Glutamatergic neuron (in vitro differentiated cells): ENCODE measurements at regions not wholly inside any gene's neighbourhood (a gene's known extent, or its start where the extent isn't known, plus 50 kb on each side); places are given as distances from the start of the nearest gene placed in this dataset.

ENCODE experiments used
- DNase-seq: peaks from one replicate; pipeline ENCODE4 v3.0.0; 2022
- H3K27ac Mint-ChIP-seq: one replicate; pipeline ENCODE4 v1.8.0; 2020; ENCODE audit warnings: mild to moderate bottlenecking, mixed read lengths, inconsistent platforms; ENCODE audit not compliant: unreplicated experiment
- H3K27me3 Mint-ChIP-seq: one replicate; pipeline ENCODE4 v1.8.0; 2020; ENCODE audit warnings: mild to moderate bottlenecking, moderate library complexity, mixed read lengths, inconsistent platforms; ENCODE audit not compliant: unreplicated experiment
- H3K36me3 Mint-ChIP-seq: one replicate; pipeline ENCODE4 v1.8.0; 2020; ENCODE audit warnings: mild to moderate bottlenecking, mixed read lengths, inconsistent platforms; ENCODE audit not compliant: unreplicated experiment
- H3K4me1 Mint-ChIP-seq: one replicate; pipeline ENCODE4 v1.8.0; 2020; ENCODE audit warnings: mild to moderate bottlenecking, low read depth, mixed read lengths, inconsistent platforms; ENCODE audit not compliant: unreplicated experiment
- H3K4me3 Mint-ChIP-seq: one replicate; pipeline ENCODE4 v1.8.0; 2020; ENCODE audit warnings: mild to moderate bottlenecking, mixed read lengths, inconsistent platforms; ENCODE audit not compliant: unreplicated experiment
- H3K9me3 Mint-ChIP-seq: one replicate; pipeline ENCODE4 v1.8.0; 2020; ENCODE audit warnings: mild to moderate bottlenecking, moderate library complexity, mixed read lengths, inconsistent platforms; ENCODE audit not compliant: unreplicated experiment
- TF ChIP-seq, protein P1 (sequence below): fragments of 200-600 bp; sonication (generic); IDR thresholded peaks from one replicate; pipeline ENCODE4 v1.5.0; 2021; ENCODE audit not compliant: partially characterized antibody, unreplicated experiment

DNA sequence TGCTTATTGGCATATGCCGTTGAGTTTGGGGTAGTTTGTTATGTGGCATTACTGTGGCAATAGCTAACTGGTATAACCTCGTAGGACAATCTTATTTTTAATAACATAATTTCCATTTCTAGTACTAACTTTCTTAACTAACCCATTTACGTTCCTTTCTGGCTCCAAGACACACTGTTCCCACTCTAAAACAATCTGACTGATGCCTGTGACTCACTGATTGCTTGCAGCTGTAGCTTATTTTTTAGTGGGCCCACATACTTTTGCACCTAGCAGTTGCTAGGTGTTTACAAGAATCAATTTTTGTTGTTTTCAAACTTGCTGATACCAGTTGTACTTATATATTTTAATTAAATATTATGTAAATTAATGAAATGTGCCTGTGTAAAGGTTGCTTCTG is 52.2 kb downstream of the FAT3 start:
- peaks cover 17% of the 10 kb centered on the region for H3K4me1 Mint-ChIP-seq
- TF ChIP-seq, protein P1, sequence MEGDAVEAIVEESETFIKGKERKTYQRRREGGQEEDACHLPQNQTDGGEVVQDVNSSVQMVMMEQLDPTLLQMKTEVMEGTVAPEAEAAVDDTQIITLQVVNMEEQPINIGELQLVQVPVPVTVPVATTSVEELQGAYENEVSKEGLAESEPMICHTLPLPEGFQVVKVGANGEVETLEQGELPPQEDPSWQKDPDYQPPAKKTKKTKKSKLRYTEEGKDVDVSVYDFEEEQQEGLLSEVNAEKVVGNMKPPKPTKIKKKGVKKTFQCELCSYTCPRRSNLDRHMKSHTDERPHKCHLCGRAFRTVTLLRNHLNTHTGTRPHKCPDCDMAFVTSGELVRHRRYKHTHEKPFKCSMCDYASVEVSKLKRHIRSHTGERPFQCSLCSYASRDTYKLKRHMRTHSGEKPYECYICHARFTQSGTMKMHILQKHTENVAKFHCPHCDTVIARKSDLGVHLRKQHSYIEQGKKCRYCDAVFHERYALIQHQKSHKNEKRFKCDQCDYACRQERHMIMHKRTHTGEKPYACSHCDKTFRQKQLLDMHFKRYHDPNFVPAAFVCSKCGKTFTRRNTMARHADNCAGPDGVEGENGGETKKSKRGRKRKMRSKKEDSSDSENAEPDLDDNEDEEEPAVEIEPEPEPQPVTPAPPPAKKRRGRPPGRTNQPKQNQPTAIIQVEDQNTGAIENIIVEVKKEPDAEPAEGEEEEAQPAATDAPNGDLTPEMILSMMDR: no peak
- H3K36me3 Mint-ChIP-seq: no peaks in the 10 kb centered on the region
- no peaks in the 10 kb centered on the region for H3K27me3 Mint-ChIP-seq
- H3K4me3 Mint-ChIP-seq: no peak overlapping the region
- no peak overlapping the region for H3K27ac Mint-ChIP-seq
- H3K9me3 Mint-ChIP-seq: no peaks in the 10 kb centered on the region
- DNase-seq: no peak

DNA sequence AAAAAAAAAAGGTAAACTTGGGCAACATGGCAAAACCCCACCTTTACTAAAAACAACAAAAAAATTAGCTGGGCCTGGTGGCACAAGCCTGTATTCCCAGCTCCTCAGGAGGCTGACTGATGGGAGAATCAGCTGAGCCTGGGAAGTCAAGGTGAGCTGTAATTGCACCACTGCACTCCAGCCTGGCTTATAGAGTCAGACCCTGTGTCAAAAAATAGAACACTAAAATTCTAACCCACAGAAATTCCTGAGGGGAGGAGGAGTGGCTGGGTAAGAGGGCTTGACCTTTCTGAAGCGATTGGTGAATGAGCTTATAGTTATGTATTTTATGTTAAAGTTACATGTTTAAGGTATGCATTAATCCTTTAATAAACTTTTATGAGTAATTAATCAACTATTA is 53.3 kb downstream of the FAT3 start:
- H3K9me3 Mint-ChIP-seq: no peaks in the 10 kb centered on the region
- H3K4me3 Mint-ChIP-seq: no peak overlapping the region
- no peaks in the 10 kb centered on the region for H3K36me3 Mint-ChIP-seq
- H3K27ac Mint-ChIP-seq: no peak overlapping the region
- DNase-seq: no peak
- peaks cover 13% of the 10 kb centered on the region for H3K4me1 Mint-ChIP-seq
- TF ChIP-seq, protein P1: no peak
- H3K27me3 Mint-ChIP-seq: no peaks in the 10 kb centered on the region

DNA sequence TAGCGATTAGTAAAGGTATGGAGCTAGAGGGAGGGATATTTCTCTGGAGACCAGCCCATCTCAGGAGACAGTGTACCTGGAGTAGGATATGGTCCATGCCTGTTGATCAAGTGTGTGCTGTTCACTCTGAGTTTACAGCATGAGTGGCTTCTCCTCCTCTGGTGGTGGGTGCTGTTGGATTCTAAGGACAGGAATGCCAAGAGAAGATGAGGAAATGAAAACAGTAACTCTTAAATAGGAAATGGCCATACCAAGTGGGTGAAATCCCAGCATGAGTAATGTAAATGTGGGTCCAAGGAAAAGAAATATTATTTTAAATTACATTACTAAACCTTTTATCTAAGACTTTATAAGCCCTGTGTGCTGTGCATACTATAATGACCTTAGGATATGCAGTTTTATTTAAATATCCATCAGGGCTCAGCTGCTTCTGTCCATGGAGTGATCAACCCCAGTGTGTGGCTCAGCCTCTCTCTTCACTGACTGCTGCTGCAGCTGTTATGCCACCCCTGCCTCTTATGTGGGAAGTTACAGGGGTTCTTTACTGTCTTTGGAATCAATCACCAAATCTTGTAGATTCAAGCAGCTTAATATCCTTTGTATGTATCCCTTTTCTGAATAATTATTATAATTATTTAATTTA is 54.3 kb downstream of the FAT3 start:
- Mint-ChIP-seq H3K4me1 (peaks cover 6% of the 10 kb centered on the region), H3K9me3 (no peaks in the 10 kb centered on the region), H3K27ac (no peak overlapping the region), H3K27me3 (no peaks in the 10 kb centered on the region), H3K36me3 (no peaks in the 10 kb centered on the region), H3K4me3 (no peak overlapping the region)
- TF ChIP-seq, protein P1: no peak
- no peak for DNase-seq

DNA sequence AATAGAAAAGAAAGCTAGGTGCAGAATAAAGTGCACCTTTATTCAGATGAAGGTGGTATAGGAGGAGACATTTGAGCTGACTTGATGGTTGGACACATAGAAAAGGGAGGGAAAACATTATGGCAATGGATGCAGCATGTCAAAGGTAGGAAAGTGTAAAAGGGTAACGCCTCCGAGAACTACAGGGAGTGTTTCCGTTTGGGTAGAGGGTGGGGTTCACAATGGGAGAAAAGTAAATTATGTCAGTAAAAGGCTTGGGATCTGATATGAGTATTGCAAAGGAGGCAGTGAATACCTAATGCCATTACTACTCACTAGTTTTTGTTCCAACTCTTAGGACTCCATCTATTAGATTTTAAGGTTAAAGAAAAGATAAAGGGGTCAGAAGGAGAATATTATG is 59.5 kb downstream of the FAT3 start:
- DNase-seq: no peak
- no peak overlapping the region for H3K4me3 Mint-ChIP-seq
- H3K4me1 Mint-ChIP-seq: peaks cover 16% of the 10 kb centered on the region
- peaks cover 2% of the 10 kb centered on the region for H3K27me3 Mint-ChIP-seq
- TF ChIP-seq, protein P1: no peak
- no peaks in the 10 kb centered on the region for H3K36me3 Mint-ChIP-seq
- no peaks in the 10 kb centered on the region for H3K9me3 Mint-ChIP-seq
- H3K27ac Mint-ChIP-seq: no peak overlapping the region

DNA sequence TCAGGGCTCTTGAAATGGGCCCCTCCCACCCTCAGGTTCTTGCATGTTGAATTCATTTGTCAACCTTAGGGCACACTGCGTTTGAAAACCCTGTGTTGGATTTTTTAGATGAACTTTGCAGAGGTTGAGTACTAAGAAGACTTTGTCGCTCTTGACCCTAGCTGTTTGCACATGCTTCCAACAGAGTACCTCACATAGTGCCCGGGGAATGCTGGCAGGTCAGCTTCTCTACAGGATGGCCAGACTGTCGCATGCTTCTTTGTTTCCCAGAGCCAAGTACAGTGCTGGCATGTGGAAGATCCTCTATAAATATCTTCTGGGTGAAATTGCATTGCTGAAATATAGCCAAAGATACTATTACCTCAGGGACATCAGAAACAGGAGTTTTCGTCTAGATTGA is 59.9 kb downstream of the FAT3 start:
- Mint-ChIP-seq H3K9me3 (no peaks in the 10 kb centered on the region), H3K27me3 (peaks cover 2% of the 10 kb centered on the region), H3K27ac (no peak overlapping the region), H3K4me1 (peaks cover 16% of the 10 kb centered on the region), H3K36me3 (no peaks in the 10 kb centered on the region), H3K4me3 (no peak overlapping the region)
- DNase-seq: no peak
- TF ChIP-seq, protein P1: no peak
